Smooth muscle cell (in vitro differentiated cells): ENCODE measurements at regions not wholly inside any gene's neighbourhood (a gene's known extent, or its start where the extent isn't known, plus 50 kb on each side); places are given as distances from the start of the nearest gene placed in this dataset.

Source experiments
- DNase-seq: peaks from one replicate; lab custom pipeline; 2025; ENCODE audit not compliant: unreplicated experiment; lab: John Stamatoyannopoulos, UW
- H2AFZ ChIP-seq: fragments of 200-600 bp; sonication (generic); 2 replicates; pipeline ENCODE4 v1.6.0; 2016; ENCODE audit warnings: antibody characterized with exemption, low read depth, mild to moderate bottlenecking
- H3F3A ChIP-seq: fragments of 200-600 bp; sonication (generic); 2 replicates; pipeline ENCODE4 v1.6.0; 2017; ENCODE audit warnings: antibody characterized with exemption, low read depth
- H3K27ac ChIP-seq: fragments of 200-600 bp; sonication (generic); 2 replicates; pipeline ENCODE4 v1.5.1; 2016; ENCODE audit warnings: low read depth, mild to moderate bottlenecking
- H3K27me3 ChIP-seq: fragments of 200-600 bp; sonication (generic); 2 replicates; pipeline ENCODE4 v1.6.1; 2016; ENCODE audit warnings: low read depth, mild to moderate bottlenecking
- H3K36me3 ChIP-seq: fragments of 200-600 bp; sonication (generic); 2 replicates; pipeline ENCODE4 v1.5.1; 2016; ENCODE audit warnings: low read depth
- H3K4me1 ChIP-seq: fragments of 200-600 bp; sonication (generic); 2 replicates; pipeline ENCODE4 v1.5.1; 2016; ENCODE audit warnings: low read depth
- H3K4me2 ChIP-seq: fragments of 200-600 bp; sonication (generic); 2 replicates; pipeline ENCODE4 v1.6.0; 2016; ENCODE audit warnings: mild to moderate bottlenecking
- H3K4me3 ChIP-seq: fragments of 200-600 bp; sonication (generic); 2 replicates; pipeline ENCODE4 v1.5.1; 2016; ENCODE audit warnings: mild to moderate bottlenecking
- H3K79me2 ChIP-seq: fragments of 200-600 bp; sonication (generic); 2 replicates; pipeline ENCODE4 v1.6.0; 2016; ENCODE audit warnings: low read depth, mild to moderate bottlenecking
- H3K9ac ChIP-seq: fragments of 200-600 bp; sonication (generic); 2 replicates; pipeline ENCODE4 v1.6.0; 2016; ENCODE audit warnings: low read depth
- H3K9me3 ChIP-seq: fragments of 200-600 bp; sonication (generic); replicated peaks from 2 replicates; pipeline ENCODE4 v1.5.1; 2016; ENCODE audit warnings: low read depth
- H4K20me1 ChIP-seq: fragments of 200-600 bp; sonication (generic); 2 replicates; pipeline ENCODE4 v1.6.0; 2016; ENCODE audit warnings: low read depth
- WGBS: methylation state at CpG from one replicate; pipeline ENCODE4 v1.1.7; 2016; ENCODE audit warnings: low lambda C conversion rate; 5-methylcytosine and 5-hydroxymethylcytosine counted together
- TF ChIP-seq, protein P1 (sequence below): fragments of 200-600 bp; sonication (generic); IDR thresholded peaks from 2 replicates; pipeline ENCODE4 v1.5.1; 2017; ENCODE audit warnings: borderline replicate concordance, mild to moderate bottlenecking, antibody characterized with exemption; ENCODE audit not compliant: insufficient read depth, poor library complexity, severe bottlenecking

DNA sequence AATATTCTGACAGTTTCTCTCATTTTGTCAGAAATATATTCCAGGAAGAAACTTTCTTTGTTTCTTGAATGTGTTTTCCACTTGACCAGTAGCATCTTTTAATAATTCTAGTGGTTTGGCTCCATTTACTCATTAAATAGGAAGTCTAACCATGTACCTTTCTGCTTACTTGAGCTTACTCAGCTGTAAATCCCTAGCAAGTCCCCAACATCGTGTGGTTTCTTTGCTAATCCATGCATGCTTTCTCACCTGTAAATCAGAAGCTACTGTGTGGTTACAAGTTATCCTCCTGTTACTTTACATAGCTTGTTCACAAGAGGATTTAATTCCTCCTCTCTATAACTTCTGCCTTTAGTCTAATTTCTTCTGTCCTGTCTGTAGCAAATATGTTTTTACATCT lies 227.7 kb downstream of the FSCB start:
- Histone ChIP-seq H4K20me1 (no peaks in the 10 kb centered on the region), H3K79me2 (no peaks in the 10 kb centered on the region), H3K4me2 (no peak overlapping the region), H2AFZ (peak overlapping the region; percentile 3), H3K9me3 (no peaks in the 10 kb centered on the region), H3K36me3 (no peaks in the 10 kb centered on the region), H3K27ac (no peak overlapping the region), H3K4me1 (no peaks in the 10 kb centered on the region), H3K9ac (no peak overlapping the region), H3K4me3 (no peak overlapping the region), H3K27me3 (no peaks in the 10 kb centered on the region), H3F3A (no peaks in the 10 kb centered on the region)
- WGBS: 58% methylated on average over 1 of the region's 1 CpG
- DNase-seq: no peak
- TF ChIP-seq, protein P1, sequence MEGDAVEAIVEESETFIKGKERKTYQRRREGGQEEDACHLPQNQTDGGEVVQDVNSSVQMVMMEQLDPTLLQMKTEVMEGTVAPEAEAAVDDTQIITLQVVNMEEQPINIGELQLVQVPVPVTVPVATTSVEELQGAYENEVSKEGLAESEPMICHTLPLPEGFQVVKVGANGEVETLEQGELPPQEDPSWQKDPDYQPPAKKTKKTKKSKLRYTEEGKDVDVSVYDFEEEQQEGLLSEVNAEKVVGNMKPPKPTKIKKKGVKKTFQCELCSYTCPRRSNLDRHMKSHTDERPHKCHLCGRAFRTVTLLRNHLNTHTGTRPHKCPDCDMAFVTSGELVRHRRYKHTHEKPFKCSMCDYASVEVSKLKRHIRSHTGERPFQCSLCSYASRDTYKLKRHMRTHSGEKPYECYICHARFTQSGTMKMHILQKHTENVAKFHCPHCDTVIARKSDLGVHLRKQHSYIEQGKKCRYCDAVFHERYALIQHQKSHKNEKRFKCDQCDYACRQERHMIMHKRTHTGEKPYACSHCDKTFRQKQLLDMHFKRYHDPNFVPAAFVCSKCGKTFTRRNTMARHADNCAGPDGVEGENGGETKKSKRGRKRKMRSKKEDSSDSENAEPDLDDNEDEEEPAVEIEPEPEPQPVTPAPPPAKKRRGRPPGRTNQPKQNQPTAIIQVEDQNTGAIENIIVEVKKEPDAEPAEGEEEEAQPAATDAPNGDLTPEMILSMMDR: no peak

DNA sequence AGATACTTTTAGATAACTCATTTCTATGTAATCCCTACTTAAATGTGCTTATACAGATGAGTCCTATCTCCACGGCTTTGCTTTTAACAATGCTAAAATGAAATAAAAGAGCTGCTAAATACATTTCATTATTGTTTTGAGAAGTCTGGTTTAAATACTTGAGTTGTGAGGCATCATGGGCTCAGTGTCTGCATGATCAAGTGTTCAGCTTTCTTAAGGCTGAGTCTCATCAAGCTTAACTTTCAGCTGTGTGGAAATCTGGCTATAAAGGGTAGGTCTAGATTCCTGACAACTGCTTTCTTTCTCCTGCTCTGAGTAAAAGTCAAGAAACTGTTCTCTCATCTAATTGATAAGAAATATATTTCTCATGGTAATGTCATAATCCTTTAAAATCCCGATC lies 235.4 kb downstream of the FSCB start:
- Histone ChIP-seq H3K4me2 (peak overlapping the region; percentile 31), H3K27me3 (no peaks in the 10 kb centered on the region), H3K9me3 (no peaks in the 10 kb centered on the region), H3K79me2 (no peaks in the 10 kb centered on the region), H3K4me3 (no peak overlapping the region), H3K36me3 (no peaks in the 10 kb centered on the region), H3K9ac (no peak overlapping the region), H4K20me1 (no peaks in the 10 kb centered on the region), H2AFZ (peak overlapping the region; percentile 89), H3K27ac (peak overlapping the region; percentile 66), H3K4me1 (peaks cover 4% of the 10 kb centered on the region), H3F3A (no peaks in the 10 kb centered on the region)
- DNase-seq: no peak
- WGBS: 25% methylated on average over 2 of the region's 2 CpGs
- TF ChIP-seq, protein P1: no peak

DNA sequence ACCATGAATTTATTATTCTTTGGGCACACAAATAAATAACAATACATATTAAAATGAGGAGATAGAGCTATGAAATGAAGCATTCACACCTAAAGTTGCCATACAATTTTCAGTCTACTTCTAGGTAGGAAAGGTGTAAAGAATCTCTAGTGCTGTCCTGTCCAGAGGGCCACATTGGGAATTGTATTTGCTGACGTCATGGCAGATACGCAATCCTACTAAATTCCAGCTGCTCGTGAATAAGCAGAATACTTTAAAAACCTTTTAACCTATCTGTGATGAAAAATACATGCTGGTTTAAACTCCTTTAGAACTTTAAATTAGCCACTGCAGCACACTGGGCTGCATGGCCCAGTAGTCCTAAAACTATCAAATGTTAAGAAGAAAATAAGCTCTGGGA lies 236.1 kb downstream of the FSCB start:
- no peaks in the 10 kb centered on the region for H3F3A ChIP-seq
- H4K20me1 ChIP-seq: no peaks in the 10 kb centered on the region
- 73% methylated on average over 3 of the region's 3 CpGs for WGBS
- H3K27me3 ChIP-seq: no peaks in the 10 kb centered on the region
- DNase-seq: no peak
- H2AFZ ChIP-seq: peak overlapping the region; percentile 89
- TF ChIP-seq, protein P1: no peak
- peaks cover 4% of the 10 kb centered on the region for H3K4me1 ChIP-seq
- H3K79me2 ChIP-seq: no peaks in the 10 kb centered on the region
- H3K36me3 ChIP-seq: no peaks in the 10 kb centered on the region
- H3K9ac ChIP-seq: no peak overlapping the region
- peak overlapping the region; percentile 66 for H3K27ac ChIP-seq
- peak overlapping the region; percentile 31 for H3K4me2 ChIP-seq
- no peak overlapping the region for H3K4me3 ChIP-seq
- no peaks in the 10 kb centered on the region for H3K9me3 ChIP-seq

DNA sequence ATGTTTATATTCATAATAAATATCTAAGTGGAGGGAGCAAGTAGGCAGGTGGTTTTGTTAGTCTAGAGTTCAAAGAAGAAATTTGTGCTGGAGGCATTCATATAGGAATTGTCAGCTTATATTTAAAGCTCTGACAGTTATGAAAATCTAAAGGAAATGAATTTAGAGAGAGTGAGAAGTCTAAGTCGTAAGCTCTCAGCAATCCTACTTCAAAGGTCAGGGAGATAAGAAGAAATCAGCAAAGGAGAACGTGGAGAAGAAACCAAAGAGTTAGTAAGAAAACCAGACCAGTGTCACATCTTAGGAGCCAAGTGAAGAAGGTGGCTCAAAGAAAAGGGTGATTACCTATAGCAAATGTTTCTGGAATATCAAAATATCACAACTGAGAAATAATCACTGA lies 241.8 kb downstream of the FSCB start:
- H3K27ac ChIP-seq: no peak overlapping the region
- no peak overlapping the region for H3K4me2 ChIP-seq
- no peak overlapping the region for H3K4me3 ChIP-seq
- no peak for DNase-seq
- no peaks in the 10 kb centered on the region for H4K20me1 ChIP-seq
- H3K36me3 ChIP-seq: no peaks in the 10 kb centered on the region
- no peaks in the 10 kb centered on the region for H3K4me1 ChIP-seq
- WGBS: 22% methylated on average over 2 of the region's 2 CpGs
- H3K9me3 ChIP-seq: no peaks in the 10 kb centered on the region
- no peaks in the 10 kb centered on the region for H3K27me3 ChIP-seq
- H3K79me2 ChIP-seq: no peaks in the 10 kb centered on the region
- no peaks in the 10 kb centered on the region for H3F3A ChIP-seq
- no peak overlapping the region for H2AFZ ChIP-seq
- TF ChIP-seq, protein P1: no peak
- H3K9ac ChIP-seq: no peak overlapping the region
